Glomerular endothelial cell (primary cell): ENCODE measurements at regions not wholly inside any gene's neighbourhood (a gene's known extent, or its start where the extent isn't known, plus 50 kb on each side); places are given as distances from the start of the nearest gene placed in this dataset.

Experiments used
- DNase-seq: peaks from one replicate; pipeline ENCODE4 v3.0.0-alpha.2; 2011; ENCODE audit warnings: low read depth, low spot score; ENCODE audit errors: extremely low read depth

GRCh38 chr9:107992271-107992670, 502.7 kb upstream of the KLF4 start:
- DNase-seq = no peak

- no peak for DNase-seq
Observed at GRCh38 chr9:107991581-107991980, 502.0 kb upstream of the KLF4 start.

- DNase-seq = no peak
Observed at GRCh38 chr9:107989544-107989943, 500.0 kb upstream of the KLF4 start.

GRCh38 chr9:107989099-107989498, 499.5 kb upstream of the KLF4 start:
- DNase-seq = no peak

GRCh38 chr9:107984956-107985355, 495.4 kb upstream of the KLF4 start:
- no peak for DNase-seq

- DNase-seq = no peak
Observed at GRCh38 chr9:107983762-107984161, 494.2 kb upstream of the KLF4 start.

GRCh38 chr9:107983181-107983603, 493.6 kb upstream of the KLF4 start:
- DNase-seq = no peak

GRCh38 chr9:107982745-107983144, 493.2 kb upstream of the KLF4 start:
- DNase-seq = no peak

GRCh38 chr9:107982001-107982400, 492.4 kb upstream of the KLF4 start:
- DNase-seq = no peak

- DNase-seq = no peak
Observed at GRCh38 chr9:107980984-107981383, 491.4 kb upstream of the KLF4 start.

GRCh38 chr9:107976767-107977166, 487.2 kb upstream of the KLF4 start:
- no peak for DNase-seq

GRCh38 chr9:107975426-107976010, 485.9 kb upstream of the KLF4 start:
- no peak for DNase-seq

GRCh38 chr9:107973451-107973850, 483.9 kb upstream of the KLF4 start:
- no peak for DNase-seq

- no peak for DNase-seq
Observed at GRCh38 chr9:107972346-107972745, 482.8 kb upstream of the KLF4 start.

GRCh38 chr9:107971241-107971640, 481.7 kb upstream of the KLF4 start:
- no peak for DNase-seq

GRCh38 chr9:107970726-107971125, 481.2 kb upstream of the KLF4 start:
- no peak for DNase-seq

GRCh38 chr9:107969727-107970126, 480.2 kb upstream of the KLF4 start:
- DNase-seq = no peak

- DNase-seq = no peak
Observed at GRCh38 chr9:107969141-107969540, 479.6 kb upstream of the KLF4 start.

- DNase-seq = no peak
Observed at GRCh38 chr9:107963246-107963645, 473.7 kb upstream of the KLF4 start.

GRCh38 chr9:107960916-107961315, 471.3 kb upstream of the KLF4 start:
- no peak for DNase-seq

- DNase-seq = no peak
Observed at GRCh38 chr9:107954312-107954711, 464.7 kb upstream of the KLF4 start.

GRCh38 chr9:107953556-107954125, 464.1 kb upstream of the KLF4 start:
- no peak for DNase-seq

- no peak for DNase-seq
Observed at GRCh38 chr9:107952773-107953172, 463.2 kb upstream of the KLF4 start.
